ENCODE measurements at regions not wholly inside any gene's neighbourhood (a gene's known extent, or its start where the extent isn't known, plus 50 kb on each side); places are given as distances from the start of the nearest gene placed in this dataset.

GRCh38 chr2:74778381-74779264 is 55.3 kb upstream of the HK2 start:
- H3K79me2 ChIP-seq (ENCODE audit: insufficient read depth, low read length), result no peaks in the 10 kb centered on the region
- H3K4me3 ChIP-seq (ENCODE audit: insufficient read depth, low read depth, low read length), result no peak overlapping the region
- no peak for DNase-seq (ENCODE audit: low read depth)
- H3K4me1 Mint-ChIP-seq (ENCODE audit: low read depth, unreplicated experiment), result no peaks in the 10 kb centered on the region
- no peaks in the 10 kb centered on the region for H3K36me3 Mint-ChIP-seq (ENCODE audit: low read depth, unreplicated experiment)
- no peak for FAIRE-seq
- no peak overlapping the region for H3K4me2 ChIP-seq (ENCODE audit: low read length)
- no peaks in the 10 kb centered on the region for H3K36me3 ChIP-seq (ENCODE audit: insufficient read depth, low read length)
- no peaks in the 10 kb centered on the region for H3K4me1 ChIP-seq (ENCODE audit: insufficient read depth, low read length)
- H3K4me3 Mint-ChIP-seq (ENCODE audit: unreplicated experiment), result no peak overlapping the region
- H3K27ac ChIP-seq (ENCODE audit: low read depth, low read length), result no peak overlapping the region
- peaks cover 3% of the 10 kb centered on the region for H3K27me3 ChIP-seq (ENCODE audit: insufficient read depth, low read length)
- H4K20me1 ChIP-seq (ENCODE audit: insufficient read depth, low read length), result no peaks in the 10 kb centered on the region
- no peak overlapping the region for H3K9ac ChIP-seq (ENCODE audit: low read length)
- peaks cover 5% of the 10 kb centered on the region for H3K27me3 Mint-ChIP-seq (ENCODE audit: low read depth, unreplicated experiment)
- no peak overlapping the region for H2AFZ ChIP-seq (ENCODE audit: low read depth, low read length)
- H3K9me3 ChIP-seq (ENCODE audit: insufficient read depth, low read depth, low read length), result no peaks in the 10 kb centered on the region
- H3K9me3 Mint-ChIP-seq (ENCODE audit: unreplicated experiment), result peaks cover 3% of the 10 kb centered on the region
- no peak for TF ChIP-seq CTCF (IDR thresholded peaks at IDR 0.05; ENCODE audit: insufficient read depth, low read depth, low read length)
- TF ChIP-seq EZH2 (IDR thresholded peaks at IDR 0.05; ENCODE audit: insufficient read depth, low read length), result no peak
- no peak overlapping the region for H3K27ac Mint-ChIP-seq (ENCODE audit: unreplicated experiment)

- Histone ChIP-seq H3K27me3 (ENCODE audit: insufficient read depth, low read length) (peaks cover 3% of the 10 kb centered on the region), H3K79me2 (ENCODE audit: insufficient read depth, low read length) (no peaks in the 10 kb centered on the region), H3K4me2 (ENCODE audit: low read length) (no peak overlapping the region), H3K36me3 (ENCODE audit: insufficient read depth, low read length) (no peaks in the 10 kb centered on the region), H3K4me3 (ENCODE audit: insufficient read depth, low read depth, low read length) (no peak overlapping the region), H3K9me3 (ENCODE audit: insufficient read depth, low read depth, low read length) (no peaks in the 10 kb centered on the region), H3K9ac (ENCODE audit: low read length) (no peak overlapping the region), H2AFZ (ENCODE audit: low read depth, low read length) (no peak overlapping the region), H4K20me1 (ENCODE audit: insufficient read depth, low read length) (no peaks in the 10 kb centered on the region), H3K27ac (ENCODE audit: low read depth, low read length) (no peak overlapping the region), H3K4me1 (ENCODE audit: insufficient read depth, low read length) (no peaks in the 10 kb centered on the region)
- DNase-seq (ENCODE audit: low read depth), result no peak
- Mint-ChIP-seq H3K9me3 (ENCODE audit: unreplicated experiment) (peaks cover 8% of the 10 kb centered on the region), H3K27me3 (ENCODE audit: low read depth, unreplicated experiment) (peaks cover 10% of the 10 kb centered on the region), H3K4me3 (ENCODE audit: unreplicated experiment) (no peak overlapping the region), H3K36me3 (ENCODE audit: low read depth, unreplicated experiment) (no peaks in the 10 kb centered on the region), H3K4me1 (ENCODE audit: low read depth, unreplicated experiment) (no peaks in the 10 kb centered on the region), H3K27ac (ENCODE audit: unreplicated experiment) (no peak overlapping the region)
- TF ChIP-seq EZH2 (IDR thresholded peaks at IDR 0.05; ENCODE audit: insufficient read depth, low read length), result no peak
- no peak for TF ChIP-seq CTCF (IDR thresholded peaks at IDR 0.05; ENCODE audit: insufficient read depth, low read depth, low read length)
- FAIRE-seq, result no peak
Observed at GRCh38 chr2:74779265-74779558, 54.7 kb upstream of the HK2 start.

DNA sequence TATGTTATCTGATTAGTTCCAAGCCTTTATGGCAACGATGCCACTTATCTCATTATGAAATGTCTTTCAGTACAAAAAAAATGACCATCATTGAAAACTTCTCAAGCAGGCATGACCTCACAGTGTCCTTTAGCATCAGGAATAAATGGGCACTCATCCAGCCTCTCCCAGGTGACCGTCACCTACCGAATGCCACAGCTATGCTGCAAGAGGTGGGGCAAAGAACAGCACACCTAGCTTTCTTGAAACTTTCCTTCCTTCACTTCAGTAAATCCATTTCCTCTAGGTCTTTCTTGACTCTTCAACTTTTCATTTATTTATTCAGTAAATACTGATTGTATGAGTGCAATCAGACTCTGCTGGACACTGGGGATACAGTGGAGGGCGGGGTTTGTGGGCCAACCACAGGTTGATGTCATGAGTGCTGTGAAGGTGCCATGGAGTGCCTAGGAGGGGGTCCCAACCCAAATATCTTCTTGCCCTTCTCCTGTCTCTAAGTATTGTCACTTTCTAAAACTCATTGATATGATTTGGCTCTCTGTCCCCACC is 54.3 kb upstream of the HK2 start:
- peaks cover 10% of the 10 kb centered on the region for H3K27me3 Mint-ChIP-seq (ENCODE audit: low read depth, unreplicated experiment)
- H3K4me2 ChIP-seq (ENCODE audit: low read length), result no peak overlapping the region
- no peak overlapping the region for H3K27ac ChIP-seq (ENCODE audit: low read depth, low read length)

More for the DNA sequence above, 54.3 kb upstream of the HK2 start:
- no peaks in the 10 kb centered on the region for H3K36me3 Mint-ChIP-seq (ENCODE audit: low read depth, unreplicated experiment)
- H3K4me3 Mint-ChIP-seq (ENCODE audit: unreplicated experiment), result no peak overlapping the region
- H4K20me1 ChIP-seq (ENCODE audit: insufficient read depth, low read length), result no peaks in the 10 kb centered on the region
- H3K4me1 Mint-ChIP-seq (ENCODE audit: low read depth, unreplicated experiment), result no peaks in the 10 kb centered on the region
- no peak for FAIRE-seq
- no peak overlapping the region for H3K4me3 ChIP-seq (ENCODE audit: insufficient read depth, low read depth, low read length)
- H3K9me3 ChIP-seq (ENCODE audit: insufficient read depth, low read depth, low read length), result no peaks in the 10 kb centered on the region
- H3K4me1 ChIP-seq (ENCODE audit: insufficient read depth, low read length), result no peaks in the 10 kb centered on the region
- no peak overlapping the region for H2AFZ ChIP-seq (ENCODE audit: low read depth, low read length)
- no peak overlapping the region for H3K9ac ChIP-seq (ENCODE audit: low read length)
- H3K27me3 ChIP-seq (ENCODE audit: insufficient read depth, low read length), result peaks cover 3% of the 10 kb centered on the region
- H3K36me3 ChIP-seq (ENCODE audit: insufficient read depth, low read length), result no peaks in the 10 kb centered on the region
- no peak for TF ChIP-seq EZH2 (IDR thresholded peaks at IDR 0.05; ENCODE audit: insufficient read depth, low read length)
- no peak for TF ChIP-seq CTCF (IDR thresholded peaks at IDR 0.05; ENCODE audit: insufficient read depth, low read depth, low read length)
- H3K27ac Mint-ChIP-seq (ENCODE audit: unreplicated experiment), result no peak overlapping the region
- DNase-seq (ENCODE audit: low read depth), result no peak
- peaks cover 8% of the 10 kb centered on the region for H3K9me3 Mint-ChIP-seq (ENCODE audit: unreplicated experiment)
- no peaks in the 10 kb centered on the region for H3K79me2 ChIP-seq (ENCODE audit: insufficient read depth, low read length)
